ENCODE measurements at regions not wholly inside any gene's neighbourhood (a gene's known extent, or its start where the extent isn't known, plus 50 kb on each side); places are given as distances from the start of the nearest gene placed in this dataset.

GRCh38 chr11:92776676-92777075 is 192.8 kb upstream of the MTNR1B start:
- no peak for TF ChIP-seq SUZ12 (IDR thresholded peaks at IDR 0.05)
- no peak for TF ChIP-seq FOXK2 (IDR thresholded peaks at IDR 0.05)
- TF ChIP-seq SP1 (IDR thresholded peaks at IDR 0.05), result no peak
- no peak for TF ChIP-seq FOXM1 (IDR thresholded peaks at IDR 0.05; ENCODE audit: borderline replicate concordance)
- no peak for TF ChIP-seq TARDBP (IDR thresholded peaks at IDR 0.05)
- TF ChIP-seq ARNT (IDR thresholded peaks at IDR 0.05), result no peak
- TF ChIP-seq BHLHE40 (IDR thresholded peaks at IDR 0.05; ENCODE audit: borderline replicate concordance), result no peak

Data from HEK293T (cell line).